ENCODE measurements at regions not wholly inside any gene's neighbourhood (a gene's known extent, or its start where the extent isn't known, plus 50 kb on each side); places are given as distances from the start of the nearest gene placed in this dataset.

DNA sequence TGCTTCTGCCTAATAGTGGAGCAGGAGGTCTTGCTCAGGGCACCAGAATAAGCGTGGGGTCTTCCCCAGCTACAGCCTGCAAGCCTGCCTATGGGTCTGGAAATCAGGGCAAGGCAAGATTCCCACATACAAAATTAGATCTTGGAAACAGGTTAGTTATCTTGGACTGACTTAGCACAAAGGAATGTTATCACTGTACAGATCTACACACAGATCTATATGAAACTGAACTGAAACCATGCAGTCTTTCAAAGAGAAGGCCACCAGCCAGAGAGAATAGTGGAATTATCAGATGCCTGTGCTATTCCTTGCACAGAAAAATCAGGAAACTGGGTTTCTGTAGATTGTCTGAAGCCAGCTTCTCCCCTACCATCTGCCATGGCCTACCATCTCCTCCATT is 585.7 kb downstream of the ACTL7B start:
- Histone ChIP-seq H4K20me1 (ENCODE audit: control insufficient read depth, insufficient read depth, low read length, poor library complexity, severe bottlenecking) (no peaks in the 10 kb centered on the region), H3K4me1 (ENCODE audit: control insufficient read depth in 2 of 2, insufficient read depth in 2 of 2, low read length in 2 of 2) (peaks cover 3 to 4% of the 10 kb centered on the region in 2 donors), H3K36me3 (replicated peaks in 1 of 2; ENCODE audit: control extremely low read depth in 1 of 2, control insufficient read depth in 1 of 2, extremely low read depth in 1 of 2, insufficient read depth in 2 of 2, low read length in 1 of 2) (no peaks in the 10 kb centered on the region), H3K9me3 (ENCODE audit: control extremely low read depth in 1 of 3, control insufficient read depth in 2 of 3, insufficient read depth in 1 of 3, low read length in 2 of 3) (no peaks in the 10 kb centered on the region), H3K9ac (ENCODE audit: low read length) (no peak overlapping the region), H3K4me3 (ENCODE audit: control extremely low read depth in 1 of 5, extremely low read depth in 1 of 5, insufficient read depth in 1 of 5, low read depth in 2 of 5, low read length in 4 of 5) (no peak overlapping the region), H3K27ac (ENCODE audit: low read length in 2 of 2) (no peak overlapping the region), H3K4me2 (replicated peaks; ENCODE audit: low read depth, low read length, poor library complexity, severe bottlenecking) (no peak overlapping the region), H3K79me2 (ENCODE audit: control insufficient read depth, insufficient read depth, low read length) (no peaks in the 10 kb centered on the region), H2AFZ (ENCODE audit: insufficient read depth, low read depth, low read length, poor library complexity, severe bottlenecking) (no peak overlapping the region), H3K27me3 (replicated peaks in 1 of 4; ENCODE audit: control extremely low read depth in 1 of 4, control insufficient read depth in 3 of 4, insufficient read depth in 4 of 4, low read length in 3 of 4) (no peaks in the 10 kb centered on the region)
- no peak for ATAC-seq (ENCODE audit: low read depth)
- Mint-ChIP-seq H3K4me1 (peaks cover 3% of the 10 kb centered on the region), H3K27me3 (peaks cover 2% of the 10 kb centered on the region), H3K27ac (no peak overlapping the region), H3K9me3 (ENCODE audit: insufficient read depth) (no peaks in the 10 kb centered on the region), H3K4me3 (no peak overlapping the region)
- WGBS (ENCODE audit: insufficient coverage): 100% methylated on average over 1 of the region's 1 CpG
- no peak for DNase-seq
- ChIA-PET CTCF (interaction anchor here (1.3 kb wide), 1 partner anchor 296 kb away, joined by 3 read pairs; no protein-coding TSS in a partner anchor), POLR2A (no interaction called here)
- intact Hi-C loops (cut with micrococcal nuclease): loop anchor here (5.0 kb wide), 1 partner anchor 803 kb away; no protein-coding TSS in a partner anchor
- no peak for TF ChIP-seq EZH2 (IDR thresholded peaks at IDR 0.05; ENCODE audit: borderline replicate concordance, insufficient read depth, low read depth, low read length, poor library complexity, severe bottlenecking)
- TF ChIP-seq, protein P1, sequence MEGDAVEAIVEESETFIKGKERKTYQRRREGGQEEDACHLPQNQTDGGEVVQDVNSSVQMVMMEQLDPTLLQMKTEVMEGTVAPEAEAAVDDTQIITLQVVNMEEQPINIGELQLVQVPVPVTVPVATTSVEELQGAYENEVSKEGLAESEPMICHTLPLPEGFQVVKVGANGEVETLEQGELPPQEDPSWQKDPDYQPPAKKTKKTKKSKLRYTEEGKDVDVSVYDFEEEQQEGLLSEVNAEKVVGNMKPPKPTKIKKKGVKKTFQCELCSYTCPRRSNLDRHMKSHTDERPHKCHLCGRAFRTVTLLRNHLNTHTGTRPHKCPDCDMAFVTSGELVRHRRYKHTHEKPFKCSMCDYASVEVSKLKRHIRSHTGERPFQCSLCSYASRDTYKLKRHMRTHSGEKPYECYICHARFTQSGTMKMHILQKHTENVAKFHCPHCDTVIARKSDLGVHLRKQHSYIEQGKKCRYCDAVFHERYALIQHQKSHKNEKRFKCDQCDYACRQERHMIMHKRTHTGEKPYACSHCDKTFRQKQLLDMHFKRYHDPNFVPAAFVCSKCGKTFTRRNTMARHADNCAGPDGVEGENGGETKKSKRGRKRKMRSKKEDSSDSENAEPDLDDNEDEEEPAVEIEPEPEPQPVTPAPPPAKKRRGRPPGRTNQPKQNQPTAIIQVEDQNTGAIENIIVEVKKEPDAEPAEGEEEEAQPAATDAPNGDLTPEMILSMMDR (IDR thresholded peaks at IDR 0.05): no peak

DNA sequence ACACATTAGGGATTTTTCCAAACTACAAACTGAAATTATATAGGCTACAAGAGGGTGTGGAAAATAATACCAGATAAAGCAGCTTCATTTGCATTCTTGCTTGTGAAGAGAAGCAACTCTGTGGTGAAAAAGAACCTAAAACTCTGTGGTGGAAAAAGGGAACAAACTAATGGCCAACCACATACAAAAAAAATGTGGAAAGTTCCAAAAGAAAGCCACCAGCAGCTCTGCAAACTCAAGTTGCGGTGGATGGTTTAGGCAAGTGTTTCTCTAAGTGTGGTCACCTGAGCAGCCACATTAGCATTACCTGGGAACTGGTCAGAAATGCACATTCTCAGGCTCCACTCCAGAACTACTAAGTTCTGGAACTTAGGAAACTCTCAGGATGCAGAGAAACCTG is 586.4 kb downstream of the ACTL7B start:
- no peak overlapping the region for H3K4me3 Mint-ChIP-seq
- intact Hi-C loops (cut with micrococcal nuclease): no loop called here
- DNase-seq (no peak), ATAC-seq (ENCODE audit: low read depth) (no peak)
- peaks cover 3% of the 10 kb centered on the region for H3K4me1 Mint-ChIP-seq
- WGBS (ENCODE audit: insufficient coverage): no CpG with 5 or more reads among the region's 1 CpG
- POLR2A ChIA-PET: no interaction called here
- Histone ChIP-seq H4K20me1 (ENCODE audit: control insufficient read depth, insufficient read depth, low read length, poor library complexity, severe bottlenecking) (no peaks in the 10 kb centered on the region), H3K27me3 (replicated peaks in 1 of 4; ENCODE audit: control extremely low read depth in 1 of 4, control insufficient read depth in 3 of 4, insufficient read depth in 4 of 4, low read length in 3 of 4) (no peaks in the 10 kb centered on the region), H3K36me3 (replicated peaks in 1 of 2; ENCODE audit: control extremely low read depth in 1 of 2, control insufficient read depth in 1 of 2, extremely low read depth in 1 of 2, insufficient read depth in 2 of 2, low read length in 1 of 2) (no peaks in the 10 kb centered on the region), H3K79me2 (ENCODE audit: control insufficient read depth, insufficient read depth, low read length) (no peaks in the 10 kb centered on the region), H3K9ac (ENCODE audit: low read length) (no peak overlapping the region), H2AFZ (ENCODE audit: insufficient read depth, low read depth, low read length, poor library complexity, severe bottlenecking) (no peak overlapping the region), H3K4me3 (ENCODE audit: control extremely low read depth in 1 of 5, extremely low read depth in 1 of 5, insufficient read depth in 1 of 5, low read depth in 2 of 5, low read length in 4 of 5) (no peak overlapping the region), H3K9me3 (ENCODE audit: control extremely low read depth in 1 of 3, control insufficient read depth in 2 of 3, insufficient read depth in 1 of 3, low read length in 2 of 3) (no peaks in the 10 kb centered on the region), H3K4me1 (ENCODE audit: control insufficient read depth in 2 of 2, insufficient read depth in 2 of 2, low read length in 2 of 2) (peaks cover 3 to 4% of the 10 kb centered on the region in 2 donors), H3K27ac (ENCODE audit: low read length in 2 of 2) (no peak overlapping the region), H3K4me2 (replicated peaks; ENCODE audit: low read depth, low read length, poor library complexity, severe bottlenecking) (no peak overlapping the region)
- CTCF ChIA-PET: interaction anchor here (1.3 kb wide), 1 partner anchor 296 kb away, joined by 3 read pairs; no protein-coding TSS in a partner anchor
- H3K9me3 Mint-ChIP-seq (ENCODE audit: insufficient read depth): no peaks in the 10 kb centered on the region
- H3K27me3 Mint-ChIP-seq: peaks cover 2% of the 10 kb centered on the region
- TF ChIP-seq EZH2 (IDR thresholded peaks at IDR 0.05; ENCODE audit: borderline replicate concordance, insufficient read depth, low read depth, low read length, poor library complexity, severe bottlenecking): no peak
- TF ChIP-seq, protein P1 (IDR thresholded peaks at IDR 0.05): no peak
- no peak overlapping the region for H3K27ac Mint-ChIP-seq

Measured in B cell (primary cell).